Liver (tissue), 8 donors: ENCODE measurements at regions not wholly inside any gene's neighbourhood (a gene's known extent, or its start where the extent isn't known, plus 50 kb on each side); places are given as distances from the start of the nearest gene placed in this dataset.

Source experiments
- DNase-seq: peaks from one replicate; pipeline ENCODE4 v3.0.0-alpha.2; 2017; ENCODE audit warnings: low spot score
- H3K27ac ChIP-seq, 2 donors: one replicate each; pipeline ENCODE4 v1.7.0; 2013; ENCODE audit warnings: inconsistent platforms in 2 of 2, low read length in 2 of 2, control low read depth in 1 of 2, low read depth in 1 of 2, mild to moderate bottlenecking in 1 of 2
- H3K27me3 ChIP-seq, 4 donors: one replicate each; pipeline versions ENCODE4 v1.6.1 to v1.7.0; 2013; ENCODE audit warnings: low read length in 3 of 4, inconsistent platforms in 1 of 4, mild to moderate bottlenecking in 1 of 4, moderate library complexity in 1 of 4; ENCODE audit not compliant: control insufficient read depth in 4 of 4, insufficient read depth in 4 of 4
- H3K36me3 ChIP-seq, 4 donors: one replicate each; pipeline versions ENCODE4 v1.6.1 to v1.7.0; 2013; ENCODE audit warnings: low read length in 3 of 4, mild to moderate bottlenecking in 3 of 4, low read depth in 1 of 4, moderate library complexity in 1 of 4; ENCODE audit not compliant: control insufficient read depth in 4 of 4, insufficient read depth in 3 of 4
- H3K4me1 ChIP-seq, 4 donors: one replicate each; pipeline versions ENCODE4 v1.6.1 to v1.7.0; 2013; ENCODE audit warnings: low read length in 3 of 4, mild to moderate bottlenecking in 3 of 4, moderate library complexity in 1 of 4; ENCODE audit not compliant: control insufficient read depth in 4 of 4, insufficient read depth in 4 of 4
- H3K4me3 ChIP-seq, 3 donors: one replicate each; pipeline versions ENCODE4 v1.6.1 to v1.7.0; 2013; ENCODE audit warnings: low read length in 3 of 3, control low read depth in 1 of 3, low read depth in 1 of 3, mild to moderate bottlenecking in 1 of 3
- H3K9ac ChIP-seq, 2 donors: one replicate each; pipeline ENCODE4 v1.7.0; 2013; ENCODE audit warnings: low read length in 2 of 2, mild to moderate bottlenecking in 2 of 2, moderate library complexity in 2 of 2, control low read depth in 1 of 2, low read depth in 1 of 2
- H3K9me3 ChIP-seq, 4 donors: one replicate each; pipeline versions ENCODE4 v1.6.1 to v1.7.0; 2013; ENCODE audit warnings: low read length in 3 of 4; ENCODE audit not compliant: control insufficient read depth in 4 of 4
- ATF3 ChIP-seq: IDR thresholded peaks from 2 replicates; pipeline ENCODE4 v1.6.1; 2016; ENCODE audit warnings: antibody characterized with exemption
- CTCF ChIP-seq: fragments of 150-350 bp; IDR thresholded peaks from 2 replicates; pipeline ENCODE4 v1.5.1; 2017; ENCODE audit warnings: improper control_type of control experiment, low read depth, low read length; ENCODE audit not compliant: missing input control
- EGR1 ChIP-seq, 2 donors: IDR thresholded peaks; 2 replicates each; pipeline ENCODE4 v1.6.1; 2016 to 2018; ENCODE audit warnings: antibody characterized with exemption in 2 of 2, low read depth in 2 of 2
- FOXA1 ChIP-seq: IDR thresholded peaks from 2 replicates; pipeline ENCODE4 v1.6.1; 2016; ENCODE audit warnings: antibody characterized with exemption
- FOXA2 ChIP-seq: IDR thresholded peaks from 2 replicates; pipeline ENCODE4 v1.6.1; 2016; ENCODE audit warnings: antibody characterized with exemption
- GABPA ChIP-seq, 2 donors: IDR thresholded peaks in 1 of 2; conservative IDR thresholded peaks in 1 of 2; 2 replicates each; pipeline ENCODE4 v1.6.1; 2016; ENCODE audit warnings: antibody characterized with exemption in 2 of 2, mild to moderate bottlenecking in 1 of 2, moderate library complexity in 1 of 2
- HNF4A ChIP-seq, 2 donors: conservative IDR thresholded peaks; 2 replicates each; pipeline ENCODE4 v1.6.1; 2016; ENCODE audit warnings: antibody characterized with exemption in 2 of 2, mild to moderate bottlenecking in 2 of 2
- HNF4G ChIP-seq: IDR thresholded peaks from 2 replicates; pipeline ENCODE4 v1.6.1; 2016; ENCODE audit warnings: antibody characterized with exemption
- JUND ChIP-seq, 2 donors: IDR thresholded peaks; 2 replicates each; pipeline ENCODE4 v1.6.1; 2016; ENCODE audit warnings: antibody characterized with exemption in 2 of 2
- MAX ChIP-seq: IDR thresholded peaks from 2 replicates; pipeline ENCODE4 v1.6.1; 2016; ENCODE audit warnings: antibody characterized with exemption
- NR2F2 ChIP-seq: IDR thresholded peaks from 2 replicates; pipeline ENCODE4 v1.6.1; 2016; ENCODE audit warnings: antibody characterized with exemption
- RAD21 ChIP-seq, 2 donors: IDR thresholded peaks; 2 replicates each; pipeline ENCODE4 v1.6.1; 2016; ENCODE audit warnings: antibody characterized with exemption in 2 of 2, mild to moderate bottlenecking in 2 of 2
- REST ChIP-seq: IDR thresholded peaks from 2 replicates; pipeline ENCODE4 v1.6.1; 2016; ENCODE audit warnings: antibody characterized with exemption, mild to moderate bottlenecking
- RXRA ChIP-seq, 2 donors: IDR thresholded peaks; 2 replicates each; pipeline ENCODE4 v1.6.1; 2017 to 2018; ENCODE audit warnings: antibody characterized with exemption in 2 of 2, mild to moderate bottlenecking in 1 of 2
- SP1 ChIP-seq: IDR thresholded peaks from 2 replicates; pipeline ENCODE4 v1.6.1; 2018; ENCODE audit warnings: antibody characterized with exemption, mild to moderate bottlenecking
- TAF1 ChIP-seq: conservative IDR thresholded peaks from 2 replicates; pipeline ENCODE4 v1.6.1; 2016; ENCODE audit warnings: antibody characterized with exemption, mild to moderate bottlenecking
- YY1 ChIP-seq: IDR thresholded peaks from 2 replicates; pipeline ENCODE4 v1.6.1; 2016; ENCODE audit warnings: antibody characterized with exemption, mild to moderate bottlenecking
- ZBTB33 ChIP-seq: IDR thresholded peaks from 2 replicates; pipeline ENCODE4 v1.6.1; 2016; ENCODE audit warnings: antibody characterized with exemption
- WGBS: extraction: QIAGEN DNeasy Blood & Tissue Kit; methylation state at CpG from one replicate; pipeline ENCODE4 v1.1.7; 2013; 5-methylcytosine and 5-hydroxymethylcytosine counted together
- donor health status: healthy.
- donor health status: healthy.
- donor health status: healthy.
- donor health status: healthy.
- donor health status: healthy.

GRCh38 chr15:95307115-95307514 lies 1023.4 kb upstream of the NR2F2 start:
- Histone ChIP-seq H3K27me3 (no peaks in the 10 kb centered on the region), H3K27ac (no peak overlapping the region), H3K4me3 (no peak overlapping the region), H3K9ac (no peak overlapping the region), H3K36me3 (no peaks in the 10 kb centered on the region), H3K9me3 (no peaks in the 10 kb centered on the region), H3K4me1 (no peaks in the 10 kb centered on the region)
- no peak for DNase-seq
- TF ChIP-seq FOXA2 (no peak), JUND (IDR thresholded peaks at IDR 0.05) (no peak), TAF1 (no peak), NR2F2 (no peak), EGR1 (IDR thresholded peaks at IDR 0.05; ENCODE audit: low read depth in 2 of 2) (no peak), MAX (no peak), REST (no peak), GABPA (IDR thresholded peaks at IDR 0.05 in 1 of 2, conservative IDR thresholded peaks at IDR 0.05 in 1 of 2) (no peak), HNF4G (no peak), SP1 (no peak), CTCF (no peak), RXRA (IDR thresholded peaks at IDR 0.05) (no peak), RAD21 (IDR thresholded peaks at IDR 0.05) (no peak), YY1 (no peak), ATF3 (no peak), HNF4A (conservative IDR thresholded peaks at IDR 0.05) (no peak), ZBTB33 (no peak), FOXA1 (no peak)
- 93% methylated on average over 4 of the region's 4 CpGs for WGBS

- Histone ChIP-seq H3K9me3 (peaks cover 0 to 3% (median 1%) of the 10 kb centered on the region in 4 donors), H3K36me3 (no peaks in the 10 kb centered on the region), H3K9ac (no peak overlapping the region), H3K4me3 (no peak overlapping the region), H3K27me3 (peaks cover 0 to 3% (median 0%) of the 10 kb centered on the region in 4 donors), H3K4me1 (no peaks in the 10 kb centered on the region), H3K27ac (no peak overlapping the region)
- WGBS = 79% methylated on average over 4 of the region's 4 CpGs
- TF ChIP-seq HNF4A (conservative IDR thresholded peaks at IDR 0.05) (no peak), ATF3 (no peak), EGR1 (IDR thresholded peaks at IDR 0.05; ENCODE audit: low read depth in 2 of 2) (no peak)
- DNase-seq = no peak
Measured at GRCh38 chr15:95319242-95319641, 1011.3 kb upstream of the NR2F2 start.
